GM12878 (cell line): ENCODE measurements at regions not wholly inside any gene's neighbourhood (a gene's known extent, or its start where the extent isn't known, plus 50 kb on each side); places are given as distances from the start of the nearest gene placed in this dataset.
"Not testable (repeated sequence)": the region's sequence is repeated elsewhere in the genome, so short reads cannot be mapped to it uniquely, and the experiment has no call there.

ENCODE experiments used
- ATAC-seq: fragments of 200-7000 bp; cut with Tn5 transposase; 3 replicates; pipeline ENCODE4 v1.9.1; 2020; ENCODE audit warnings: mild to moderate bottlenecking, moderate library complexity
- BruUV-seq: library from RNA; stranded (reverse); fragments of 400-500 nt; replicated peaks from 2 replicates; lab custom pipeline; 2021; lab: Mats Ljungman, UMichigan
- CTCF ChIA-PET: fragments of 300-600 bp; sonication (Branson Sonifier 250); formaldehyde crosslinking; extraction: SDS; loops from one replicate; lab custom pipeline; 2021; ENCODE audit warnings: inconsistent platforms; lab: Yijun Ruan, JAX
- POLR2A ChIA-PET: fragments of 350-600 bp; formaldehyde crosslinking; extraction: SDS; loops from one replicate; lab custom pipeline; 2021; ENCODE audit warnings: inconsistent platforms; lab: Charles Lee
- RAD21 ChIA-PET: fragments of 300-600 bp; sonication (Branson Sonifier 250); formaldehyde crosslinking; loops from one replicate; lab custom pipeline; 2023; ENCODE audit warnings: antibody characterized with exemption; ENCODE audit not compliant: unreplicated experiment; lab: Charles Lee
- SMC1A ChIA-PET: fragments of 300-600 bp; sonication (Branson Sonifier 250); formaldehyde crosslinking; loops from one replicate; lab custom pipeline; 2023; ENCODE audit not compliant: unreplicated experiment, uncharacterized antibody; lab: Charles Lee
- DNase-seq: peaks from one replicate; pipeline ENCODE4 v3.0.0-alpha.2; 2011; ENCODE audit warnings: low read depth, low spot score
- FAIRE-seq: peaks from 3 replicates; lab custom pipeline; 2011; peaks lifted over from hg19 to GRCh38; lab: Jason Lieb, UNC
- H2AFZ ChIP-seq: 2 replicates; pipeline ENCODE4 v1.6.0; 2011; ENCODE audit warnings: low read depth, low read length, control low read depth; ENCODE audit not compliant: control insufficient read depth
- H3K27ac ChIP-seq: 2 replicates; pipeline ENCODE4 v1.5.1; 2011; ENCODE audit warnings: control low read depth; ENCODE audit not compliant: control insufficient read depth, insufficient read depth
- H3K27me3 ChIP-seq, 2 experiments: replicated peaks in 1 of 2; 2 replicates each; pipeline versions ENCODE4 v1.6.0 to v1.6.1; 2011; ENCODE audit warnings: low read length in 1 of 2; ENCODE audit not compliant: control insufficient read depth in 2 of 2, insufficient read depth in 2 of 2
- H3K36me3 ChIP-seq, 2 experiments: 2 replicates each; pipeline ENCODE4 v1.5.1; 2011; ENCODE audit warnings: low read length in 1 of 2; ENCODE audit not compliant: control insufficient read depth in 2 of 2, insufficient read depth in 2 of 2
- H3K4me1 ChIP-seq: 2 replicates; pipeline ENCODE4 v1.6.1; 2011; ENCODE audit warnings: mild to moderate bottlenecking, low read length, moderate library complexity, mixed read lengths; ENCODE audit not compliant: control insufficient read depth, insufficient read depth
- H3K4me2 ChIP-seq: 2 replicates; pipeline ENCODE4 v1.6.0; 2011; ENCODE audit warnings: control low read depth; ENCODE audit not compliant: control insufficient read depth, insufficient read depth
- H3K4me3 ChIP-seq: fragments of 200-600 bp; sonication (generic); 2 replicates; pipeline ENCODE4 v1.5.1; 2016
- H3K79me2 ChIP-seq: 2 replicates; pipeline ENCODE4 v1.6.0; 2011; ENCODE audit warnings: low read length; ENCODE audit not compliant: control insufficient read depth, insufficient read depth
- H3K9ac ChIP-seq: 2 replicates; pipeline ENCODE4 v1.8.0; 2011; ENCODE audit warnings: low read length, control low read depth, mixed read lengths; ENCODE audit not compliant: control insufficient read depth, insufficient read depth
- H3K9me3 ChIP-seq: replicated peaks from 3 replicates; pipeline ENCODE4 v1.5.1; 2011; ENCODE audit warnings: mild to moderate bottlenecking, low read length; ENCODE audit not compliant: control insufficient read depth, insufficient read depth
- H4K20me1 ChIP-seq: 2 replicates; pipeline ENCODE4 v1.6.0; 2011; ENCODE audit not compliant: control insufficient read depth, insufficient read depth
- ZNF24 ChIP-seq: fragments of 450-650 bp; IDR thresholded peaks from 2 replicates; pipeline ENCODE4 v1.6.1; 2017; ENCODE audit warnings: antibody characterized with exemption, mild to moderate bottlenecking
- WGBS: methylation state at CpG from one replicate; pipeline ENCODE4 v1.1.6; 2016; ENCODE audit warnings: low lambda C conversion rate; ENCODE audit not compliant: insufficient replicate concordance, insufficient coverage; ENCODE audit errors: missing lambda C conversion rate; 5-methylcytosine and 5-hydroxymethylcytosine counted together
- in situ Hi-C: fragments of 300-500 bp; cut with MboI; formaldehyde crosslinking; loops from 9 replicates; pipeline ENCODE4 v1.14.3; 2018; ENCODE audit warnings: mixed read lengths
- intact Hi-C: fragments of 100-400 bp; cut with micrococcal nuclease; formaldehyde crosslinking; loops from one replicate; pipeline ENCODE4 v1.14.2; 2022; ENCODE audit not compliant: unreplicated experiment

- ATAC-seq, H3K9ac ChIP-seq, H4K20me1 ChIP-seq, H3K79me2 ChIP-seq, RAD21 ChIA-PET, FAIRE-seq, H3K36me3 ChIP-seq, in situ Hi-C loops, CTCF ChIA-PET, intact Hi-C loops, H3K4me1 ChIP-seq, SMC1A ChIA-PET, H3K27me3 ChIP-seq, H3K27ac ChIP-seq, H3K4me2 ChIP-seq, H3K9me3 ChIP-seq, H3K4me3 ChIP-seq, DNase-seq, BruUV-seq, POLR2A ChIA-PET, H2AFZ ChIP-seq: not testable (repeated sequence)
- WGBS = 71% methylated on average over 15 of the region's 22 CpGs
Observed at GRCh38 chr16:33771211-33771610, 311.8 kb downstream of the TP53TG3F start.

GRCh38 chr16:33773966-33774365, 314.6 kb downstream of the TP53TG3F start:
- not testable (repeated sequence) for ATAC-seq

GRCh38 chr16:33774724-33775123, 315.3 kb downstream of the TP53TG3F start:
- CTCF ChIA-PET, SMC1A ChIA-PET, H3K4me3 ChIP-seq, BruUV-seq, H3K27ac ChIP-seq, H2AFZ ChIP-seq, H3K4me2 ChIP-seq, in situ Hi-C loops, FAIRE-seq, DNase-seq, H3K4me1 ChIP-seq, ATAC-seq, intact Hi-C loops, H3K27me3 ChIP-seq, H3K9ac ChIP-seq, H3K9me3 ChIP-seq, H4K20me1 ChIP-seq, POLR2A ChIA-PET, H3K36me3 ChIP-seq, H3K79me2 ChIP-seq, RAD21 ChIA-PET: not testable (repeated sequence)
- 11% methylated on average over 1 of the region's 1 CpG for WGBS

More at GRCh38 chr16:33773966-33774365, 314.6 kb downstream of the TP53TG3F start:
- FAIRE-seq, H3K36me3 ChIP-seq, H3K79me2 ChIP-seq, H3K27me3 ChIP-seq, H3K4me3 ChIP-seq, H3K9ac ChIP-seq, intact Hi-C loops, H3K27ac ChIP-seq, DNase-seq, RAD21 ChIA-PET, H3K4me2 ChIP-seq, BruUV-seq, POLR2A ChIA-PET, in situ Hi-C loops, H2AFZ ChIP-seq, CTCF ChIA-PET, H4K20me1 ChIP-seq, H3K4me1 ChIP-seq, H3K9me3 ChIP-seq, SMC1A ChIA-PET: not testable (repeated sequence)
- peak; percentile 59; the same call in 1 of the 2 replicates for TF ChIP-seq ZNF24
- 50% methylated on average over 2 of the region's 2 CpGs for WGBS

GRCh38 chr16:33816328-33816944, 357.0 kb downstream of the TP53TG3F start:
- H3K4me1 ChIP-seq, in situ Hi-C loops, H3K4me3 ChIP-seq, H3K79me2 ChIP-seq, POLR2A ChIA-PET, H2AFZ ChIP-seq, FAIRE-seq, RAD21 ChIA-PET, H3K4me2 ChIP-seq, H3K27ac ChIP-seq, intact Hi-C loops, H3K27me3 ChIP-seq, BruUV-seq, H3K9ac ChIP-seq, DNase-seq, H3K9me3 ChIP-seq, H4K20me1 ChIP-seq, H3K36me3 ChIP-seq: not testable (repeated sequence)
- ChIA-PET SMC1A (interaction anchor here (1.6 kb wide), 1 partner anchor 12 kb away, joined by 4 read pairs; no protein-coding TSS in a partner anchor), CTCF (interaction anchor here (0.7 to 1.2 kb wide), 11 partner anchors 9 to 1777 kb away, joined by 3 to 5 read pairs (median 4); no protein-coding TSS in a partner anchor)
- ATAC-seq = peak; percentile 60
- no CpG with 5 or more reads among the region's 16 CpGs for WGBS
